Mesothelial cell of epicardium (in vitro differentiated cells): ENCODE measurements at regions not wholly inside any gene's neighbourhood (a gene's known extent, or its start where the extent isn't known, plus 50 kb on each side); places are given as distances from the start of the nearest gene placed in this dataset.

ENCODE experiments used
- DNase-seq, 2 experiments: peaks; one replicate each; pipeline ENCODE4 v3.0.0; 2021; ENCODE audit warnings: low spot score in 2 of 2; ENCODE audit not compliant: unreplicated experiment in 2 of 2
- H3K27ac Mint-ChIP-seq: 2 replicates; pipeline ENCODE4 v1.8.0; 2021; ENCODE audit warnings: mixed read lengths
- H3K27me3 Mint-ChIP-seq: 2 replicates; pipeline ENCODE4 v1.8.0; 2021; ENCODE audit warnings: low read depth, mixed read lengths
- H3K36me3 Mint-ChIP-seq: 2 replicates; pipeline ENCODE4 v1.8.0; 2021; ENCODE audit warnings: mixed read lengths
- H3K4me1 Mint-ChIP-seq: 2 replicates; pipeline ENCODE4 v1.8.0; 2021; ENCODE audit warnings: mixed read lengths
- H3K4me3 Mint-ChIP-seq: 2 replicates; pipeline ENCODE4 v1.8.0; 2021; ENCODE audit warnings: mild to moderate bottlenecking, moderate library complexity, mixed read lengths
- H3K9me3 Mint-ChIP-seq: 2 replicates; pipeline ENCODE4 v1.8.0; 2021; ENCODE audit warnings: mixed read lengths
- TF ChIP-seq, protein P1 (sequence below): fragments of 200-600 bp; sonication (generic); IDR thresholded peaks from one replicate; pipeline ENCODE4 v1.5.0; 2021; ENCODE audit warnings: antibody characterized with exemption; ENCODE audit not compliant: unreplicated experiment

DNA sequence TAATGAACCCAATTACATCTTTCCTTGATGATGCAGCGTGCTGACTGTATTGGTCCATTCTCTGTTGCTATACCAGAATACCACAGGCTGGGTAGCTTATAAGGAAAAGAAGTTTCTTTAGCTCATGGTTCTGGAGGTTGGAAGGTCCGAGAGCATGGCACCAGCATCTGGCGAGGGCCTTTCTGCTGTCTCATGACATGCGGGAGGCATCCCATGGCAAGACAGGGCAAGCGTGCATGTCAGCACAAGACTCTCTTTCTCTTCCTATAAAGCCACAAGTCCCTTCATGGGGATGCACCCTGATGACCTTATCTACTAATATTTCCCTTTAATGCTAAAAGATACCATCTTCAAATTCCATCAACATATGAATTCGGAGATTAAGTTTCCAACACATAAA is 122.8 kb upstream of the FHL2 start:
- Mint-ChIP-seq H3K36me3 (no peaks in the 10 kb centered on the region), H3K27me3 (no peaks in the 10 kb centered on the region), H3K4me3 (no peak overlapping the region), H3K27ac (no peak overlapping the region), H3K4me1 (no peaks in the 10 kb centered on the region), H3K9me3 (no peaks in the 10 kb centered on the region)
- TF ChIP-seq, protein P1, sequence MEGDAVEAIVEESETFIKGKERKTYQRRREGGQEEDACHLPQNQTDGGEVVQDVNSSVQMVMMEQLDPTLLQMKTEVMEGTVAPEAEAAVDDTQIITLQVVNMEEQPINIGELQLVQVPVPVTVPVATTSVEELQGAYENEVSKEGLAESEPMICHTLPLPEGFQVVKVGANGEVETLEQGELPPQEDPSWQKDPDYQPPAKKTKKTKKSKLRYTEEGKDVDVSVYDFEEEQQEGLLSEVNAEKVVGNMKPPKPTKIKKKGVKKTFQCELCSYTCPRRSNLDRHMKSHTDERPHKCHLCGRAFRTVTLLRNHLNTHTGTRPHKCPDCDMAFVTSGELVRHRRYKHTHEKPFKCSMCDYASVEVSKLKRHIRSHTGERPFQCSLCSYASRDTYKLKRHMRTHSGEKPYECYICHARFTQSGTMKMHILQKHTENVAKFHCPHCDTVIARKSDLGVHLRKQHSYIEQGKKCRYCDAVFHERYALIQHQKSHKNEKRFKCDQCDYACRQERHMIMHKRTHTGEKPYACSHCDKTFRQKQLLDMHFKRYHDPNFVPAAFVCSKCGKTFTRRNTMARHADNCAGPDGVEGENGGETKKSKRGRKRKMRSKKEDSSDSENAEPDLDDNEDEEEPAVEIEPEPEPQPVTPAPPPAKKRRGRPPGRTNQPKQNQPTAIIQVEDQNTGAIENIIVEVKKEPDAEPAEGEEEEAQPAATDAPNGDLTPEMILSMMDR = no peak
- no peak for DNase-seq

DNA sequence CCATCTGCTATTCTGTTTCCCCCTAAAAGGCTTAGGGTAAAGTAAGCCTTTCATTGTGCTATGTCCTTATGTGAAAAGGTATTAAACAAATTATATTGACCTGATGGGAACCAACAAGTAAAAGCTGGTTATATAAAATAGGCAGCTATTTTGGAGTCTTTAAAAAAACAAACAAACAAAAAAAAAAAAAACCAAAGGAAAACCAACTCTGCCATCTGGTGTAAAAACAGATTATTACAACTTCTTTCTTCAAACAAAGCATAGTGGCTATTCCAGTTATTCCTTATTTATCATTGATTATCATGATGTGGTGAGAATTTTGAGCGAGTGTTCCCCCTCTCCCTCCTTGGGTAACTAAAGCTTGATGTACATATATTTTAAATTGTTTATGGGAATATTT is 122.3 kb upstream of the FHL2 start:
- no peaks in the 10 kb centered on the region for H3K9me3 Mint-ChIP-seq
- TF ChIP-seq, protein P1 = peak; percentile 81
- H3K36me3 Mint-ChIP-seq = no peaks in the 10 kb centered on the region
- H3K27ac Mint-ChIP-seq = no peak overlapping the region
- no peaks in the 10 kb centered on the region for H3K27me3 Mint-ChIP-seq
- no peak overlapping the region for H3K4me3 Mint-ChIP-seq
- H3K4me1 Mint-ChIP-seq = no peaks in the 10 kb centered on the region
- DNase-seq = no peak

DNA sequence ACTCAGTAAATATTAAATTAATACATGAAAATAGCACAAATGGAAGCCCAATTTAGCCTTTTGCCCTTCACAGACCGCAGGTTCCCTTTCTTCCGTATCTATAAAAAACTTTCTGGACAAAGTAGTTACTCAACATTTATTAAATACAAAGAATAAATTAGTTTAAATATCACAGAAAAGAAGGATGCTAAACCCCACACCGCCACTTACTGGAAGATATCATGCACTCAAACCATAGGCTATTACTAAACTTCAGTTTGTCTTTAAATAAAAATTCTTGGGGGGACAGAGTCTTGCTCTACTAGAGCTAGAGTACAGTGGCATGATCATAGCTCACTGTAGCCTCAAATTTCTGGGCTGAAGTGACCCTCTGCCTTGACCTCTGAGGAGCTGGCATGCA is 120.7 kb upstream of the FHL2 start:
- no peaks in the 10 kb centered on the region for H3K36me3 Mint-ChIP-seq
- TF ChIP-seq, protein P1 = no peak
- no peak overlapping the region for H3K27ac Mint-ChIP-seq
- no peak for DNase-seq
- no peaks in the 10 kb centered on the region for H3K4me1 Mint-ChIP-seq
- no peak overlapping the region for H3K4me3 Mint-ChIP-seq
- H3K27me3 Mint-ChIP-seq = peaks cover 7% of the 10 kb centered on the region
- no peaks in the 10 kb centered on the region for H3K9me3 Mint-ChIP-seq

DNA sequence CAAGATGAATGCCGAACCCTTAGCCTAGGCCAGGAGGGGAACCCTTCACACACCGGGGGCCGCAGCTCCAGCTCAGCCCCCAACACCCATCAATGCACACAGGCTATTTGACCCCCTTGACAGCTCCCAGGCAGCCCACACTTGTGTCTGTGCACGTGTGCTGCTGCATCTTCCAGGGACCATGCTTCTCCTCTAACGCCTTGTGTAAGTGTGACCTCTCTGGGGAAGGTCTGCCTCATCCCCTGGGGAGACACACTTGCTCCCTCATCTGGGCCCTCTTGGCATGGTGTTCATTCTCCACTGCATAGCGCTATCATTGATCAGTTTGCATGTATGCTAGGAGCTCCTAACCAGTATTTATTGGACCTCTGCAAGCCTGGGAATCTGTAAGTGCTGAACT is 120.0 kb upstream of the FHL2 start:
- Mint-ChIP-seq H3K27me3 (peaks cover 11% of the 10 kb centered on the region), H3K27ac (no peak overlapping the region), H3K9me3 (no peaks in the 10 kb centered on the region), H3K4me3 (no peak overlapping the region), H3K36me3 (no peaks in the 10 kb centered on the region), H3K4me1 (no peaks in the 10 kb centered on the region)
- TF ChIP-seq, protein P1 = no peak
- DNase-seq = no peak

DNA sequence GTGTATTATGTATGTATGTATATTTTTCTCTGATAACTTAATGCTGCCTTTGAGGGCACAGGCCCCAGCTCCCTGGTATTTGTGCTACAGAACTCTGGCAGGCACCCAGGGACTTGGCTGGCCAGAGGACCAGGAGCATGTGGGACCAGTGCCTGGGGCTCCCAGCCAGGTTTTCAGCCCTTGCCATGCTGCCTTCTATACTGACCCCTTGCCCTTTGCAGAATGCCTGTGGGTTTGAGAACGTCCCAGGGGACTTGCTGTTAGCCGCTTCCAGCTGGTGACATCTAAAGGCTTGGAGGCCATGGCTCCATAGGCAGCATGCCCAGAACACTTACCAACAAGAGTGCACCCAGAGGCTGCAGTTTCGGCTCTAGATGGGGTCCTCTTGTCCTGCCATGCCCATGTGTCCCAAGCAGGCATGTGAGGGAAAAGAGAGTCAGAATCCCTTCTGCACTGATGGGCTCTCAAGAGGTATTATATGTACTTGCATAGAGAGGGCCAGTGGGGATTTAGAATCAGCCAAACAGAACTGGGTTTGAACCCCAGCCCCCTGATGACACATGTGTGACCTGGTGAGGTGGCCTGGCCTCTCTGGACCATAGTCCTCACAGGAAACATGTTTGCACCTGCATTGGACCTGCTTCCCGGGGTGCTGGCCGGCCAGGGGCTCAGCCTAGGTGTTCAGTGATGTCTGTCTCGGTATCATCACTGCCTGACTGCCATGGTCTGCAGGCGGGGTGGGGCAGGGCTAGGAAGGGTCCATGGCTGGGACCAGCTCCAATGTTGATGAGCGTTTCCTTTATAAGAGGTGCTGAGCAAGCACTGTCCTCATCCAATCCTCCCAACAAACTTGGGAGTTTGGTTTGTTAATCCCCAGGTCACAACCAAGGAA is 119.2 kb upstream of the FHL2 start:
- no peaks in the 10 kb centered on the region for H3K4me1 Mint-ChIP-seq
- peaks cover 17% of the 10 kb centered on the region for H3K27me3 Mint-ChIP-seq
- no peak overlapping the region for H3K4me3 Mint-ChIP-seq
- TF ChIP-seq, protein P1 = no peak
- no peak for DNase-seq
- no peaks in the 10 kb centered on the region for H3K36me3 Mint-ChIP-seq
- no peak overlapping the region for H3K27ac Mint-ChIP-seq
- H3K9me3 Mint-ChIP-seq = no peaks in the 10 kb centered on the region
